H7 (cell line): ENCODE measurements at regions not wholly inside any gene's neighbourhood (a gene's known extent, or its start where the extent isn't known, plus 50 kb on each side); places are given as distances from the start of the nearest gene placed in this dataset.

ENCODE experiments used
- DNase-seq: peaks from one replicate; pipeline ENCODE4 v3.0.0; 2012
- H3K27me3 ChIP-seq: 2 replicates; pipeline ENCODE4 v1.6.0; 2011; ENCODE audit warnings: mild to moderate bottlenecking, low read length; ENCODE audit not compliant: control insufficient read depth, insufficient read depth
- H3K36me3 ChIP-seq: replicated peaks from 2 replicates; pipeline ENCODE4 v1.5.1; 2011; ENCODE audit warnings: low read length; ENCODE audit not compliant: control insufficient read depth, insufficient read depth
- H3K4me3 ChIP-seq: 2 replicates; pipeline ENCODE4 v1.5.1; 2011; ENCODE audit warnings: low read depth, mild to moderate bottlenecking, control low read depth, low read length, moderate library complexity; ENCODE audit not compliant: insufficient read depth

GRCh38 chr16:65763640-65764305, 602.7 kb upstream of the CDH5 start:
- DNase-seq, result no peak
- no peaks in the 10 kb centered on the region for H3K27me3 ChIP-seq
- no peak overlapping the region for H3K4me3 ChIP-seq
- H3K36me3 ChIP-seq, result no peaks in the 10 kb centered on the region

GRCh38 chr16:65760874-65761273, 605.6 kb upstream of the CDH5 start:
- no peaks in the 10 kb centered on the region for H3K27me3 ChIP-seq
- H3K36me3 ChIP-seq, result no peaks in the 10 kb centered on the region
- H3K4me3 ChIP-seq, result no peak overlapping the region
- DNase-seq, result no peak

GRCh38 chr16:65758620-65759019, 607.9 kb upstream of the CDH5 start:
- Histone ChIP-seq H3K36me3 (no peaks in the 10 kb centered on the region), H3K4me3 (no peak overlapping the region), H3K27me3 (no peaks in the 10 kb centered on the region)
- DNase-seq, result no peak

- no peak for DNase-seq
- no peak overlapping the region for H3K4me3 ChIP-seq
- H3K36me3 ChIP-seq, result no peaks in the 10 kb centered on the region
- no peaks in the 10 kb centered on the region for H3K27me3 ChIP-seq
Observed at GRCh38 chr16:65757064-65757463, 609.4 kb upstream of the CDH5 start.

GRCh38 chr16:65756163-65756562, 610.3 kb upstream of the CDH5 start:
- DNase-seq, result no peak
- Histone ChIP-seq H3K36me3 (no peaks in the 10 kb centered on the region), H3K27me3 (no peaks in the 10 kb centered on the region), H3K4me3 (no peak overlapping the region)

- Histone ChIP-seq H3K36me3 (no peaks in the 10 kb centered on the region), H3K4me3 (no peak overlapping the region), H3K27me3 (no peaks in the 10 kb centered on the region)
- no peak for DNase-seq
Observed at GRCh38 chr16:65754820-65755691, 611.4 kb upstream of the CDH5 start.

- DNase-seq, result no peak
- Histone ChIP-seq H3K36me3 (no peaks in the 10 kb centered on the region), H3K27me3 (no peaks in the 10 kb centered on the region), H3K4me3 (no peak overlapping the region)
Observed at GRCh38 chr16:65752522-65752844, 614.0 kb upstream of the CDH5 start.

- H3K27me3 ChIP-seq, result no peaks in the 10 kb centered on the region
- H3K4me3 ChIP-seq, result no peak overlapping the region
- DNase-seq, result no peak
- no peaks in the 10 kb centered on the region for H3K36me3 ChIP-seq
Observed at GRCh38 chr16:65751622-65752521, 614.6 kb upstream of the CDH5 start.

- Histone ChIP-seq H3K4me3 (no peak overlapping the region), H3K27me3 (no peaks in the 10 kb centered on the region), H3K36me3 (no peaks in the 10 kb centered on the region)
- DNase-seq, result no peak
Observed at GRCh38 chr16:65749506-65749905, 617.0 kb upstream of the CDH5 start.

- no peaks in the 10 kb centered on the region for H3K36me3 ChIP-seq
- no peaks in the 10 kb centered on the region for H3K27me3 ChIP-seq
- no peak overlapping the region for H3K4me3 ChIP-seq
- DNase-seq, result no peak
Observed at GRCh38 chr16:65746941-65747340, 619.5 kb upstream of the CDH5 start.

- DNase-seq, result no peak
- H3K4me3 ChIP-seq, result no peak overlapping the region
- H3K27me3 ChIP-seq, result no peaks in the 10 kb centered on the region
- H3K36me3 ChIP-seq, result no peaks in the 10 kb centered on the region
Observed at GRCh38 chr16:65745201-65745708, 621.2 kb upstream of the CDH5 start.

GRCh38 chr16:65744401-65744800, 622.1 kb upstream of the CDH5 start:
- H3K36me3 ChIP-seq, result no peaks in the 10 kb centered on the region
- no peaks in the 10 kb centered on the region for H3K27me3 ChIP-seq
- DNase-seq, result no peak
- no peak overlapping the region for H3K4me3 ChIP-seq

- no peak overlapping the region for H3K4me3 ChIP-seq
- DNase-seq, result no peak
- no peaks in the 10 kb centered on the region for H3K36me3 ChIP-seq
Observed at GRCh38 chr16:65743558-65743957, 621.7 kb upstream of the CDH11 start.

GRCh38 chr16:65740711-65741110, 618.8 kb upstream of the CDH11 start:
- no peaks in the 10 kb centered on the region for H3K27me3 ChIP-seq
- H3K4me3 ChIP-seq, result no peak overlapping the region
- DNase-seq, result no peak
- H3K36me3 ChIP-seq, result no peaks in the 10 kb centered on the region

More at GRCh38 chr16:65743558-65743957, 621.7 kb upstream of the CDH11 start:
- no peaks in the 10 kb centered on the region for H3K27me3 ChIP-seq
